ENCODE measurements at regions not wholly inside any gene's neighbourhood (a gene's known extent, or its start where the extent isn't known, plus 50 kb on each side); places are given as distances from the start of the nearest gene placed in this dataset.

DNA sequence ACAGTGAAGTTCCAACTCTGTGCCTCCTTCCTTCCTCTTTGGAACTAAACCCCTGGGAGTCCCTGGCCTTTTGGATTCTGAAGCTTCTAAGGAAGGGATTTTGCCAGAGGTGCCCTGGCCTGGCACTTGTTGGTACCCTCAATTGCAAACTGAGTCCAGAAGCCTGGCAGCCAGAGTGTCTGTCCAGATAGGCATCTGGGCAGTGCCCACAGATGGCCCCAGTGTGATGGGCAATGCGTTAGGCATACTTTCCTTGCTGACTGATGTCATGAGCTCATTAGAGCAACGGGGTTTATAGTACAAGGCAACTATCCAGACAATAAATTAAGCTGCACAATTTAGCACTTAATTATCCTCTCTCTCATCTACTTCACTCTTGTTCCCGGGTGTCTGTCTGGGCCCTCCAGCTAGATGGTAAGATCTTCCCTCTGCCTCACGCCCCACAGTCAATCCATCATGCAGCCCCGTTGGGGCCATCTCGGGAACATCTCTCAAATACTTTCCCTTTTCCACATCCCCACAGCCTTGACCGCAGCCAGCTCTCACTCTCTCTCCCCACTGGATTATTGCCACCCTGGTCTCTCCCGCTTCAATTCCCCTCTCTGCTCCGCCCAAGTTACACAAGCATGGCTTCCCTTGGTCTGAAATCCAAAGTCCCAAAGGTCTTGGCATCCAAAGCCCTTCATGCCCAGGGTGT lies 157.5 kb upstream of the SMIM23 start:
- intact Hi-C loops (cut with DNase I): loop anchor here in 1 of 2 donors (10.0 kb wide), 1 partner anchor 217 kb away; no protein-coding TSS in a partner anchor
- ATAC-seq (no peak), DNase-seq (peak in 1 of 2 donors; percentile 21)
- no peaks in the 10 kb centered on the region for H3K9me3 ChIP-seq
- no peak overlapping the region for H3K4me3 ChIP-seq
- peaks cover 0 to 41% (median 4%) of the 10 kb centered on the region in 3 donors for H3K27me3 ChIP-seq (ENCODE audit: insufficient read depth in 3 of 3, low read length in 2 of 3)
- H3K27ac ChIP-seq: no peak overlapping the region
- H3K36me3 ChIP-seq (ENCODE audit: insufficient read depth in 1 of 2, low read depth in 1 of 2): no peaks in the 10 kb centered on the region
- H3K4me1 ChIP-seq: peaks cover 5% of the 10 kb centered on the region
- TF ChIP-seq, protein P1, sequence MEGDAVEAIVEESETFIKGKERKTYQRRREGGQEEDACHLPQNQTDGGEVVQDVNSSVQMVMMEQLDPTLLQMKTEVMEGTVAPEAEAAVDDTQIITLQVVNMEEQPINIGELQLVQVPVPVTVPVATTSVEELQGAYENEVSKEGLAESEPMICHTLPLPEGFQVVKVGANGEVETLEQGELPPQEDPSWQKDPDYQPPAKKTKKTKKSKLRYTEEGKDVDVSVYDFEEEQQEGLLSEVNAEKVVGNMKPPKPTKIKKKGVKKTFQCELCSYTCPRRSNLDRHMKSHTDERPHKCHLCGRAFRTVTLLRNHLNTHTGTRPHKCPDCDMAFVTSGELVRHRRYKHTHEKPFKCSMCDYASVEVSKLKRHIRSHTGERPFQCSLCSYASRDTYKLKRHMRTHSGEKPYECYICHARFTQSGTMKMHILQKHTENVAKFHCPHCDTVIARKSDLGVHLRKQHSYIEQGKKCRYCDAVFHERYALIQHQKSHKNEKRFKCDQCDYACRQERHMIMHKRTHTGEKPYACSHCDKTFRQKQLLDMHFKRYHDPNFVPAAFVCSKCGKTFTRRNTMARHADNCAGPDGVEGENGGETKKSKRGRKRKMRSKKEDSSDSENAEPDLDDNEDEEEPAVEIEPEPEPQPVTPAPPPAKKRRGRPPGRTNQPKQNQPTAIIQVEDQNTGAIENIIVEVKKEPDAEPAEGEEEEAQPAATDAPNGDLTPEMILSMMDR (IDR thresholded peaks at IDR 0.05): no peak
- 47 to 55% (median 47%) methylated on average over 9 of the region's 9 CpGs for WGBS, 3 donors

DNA sequence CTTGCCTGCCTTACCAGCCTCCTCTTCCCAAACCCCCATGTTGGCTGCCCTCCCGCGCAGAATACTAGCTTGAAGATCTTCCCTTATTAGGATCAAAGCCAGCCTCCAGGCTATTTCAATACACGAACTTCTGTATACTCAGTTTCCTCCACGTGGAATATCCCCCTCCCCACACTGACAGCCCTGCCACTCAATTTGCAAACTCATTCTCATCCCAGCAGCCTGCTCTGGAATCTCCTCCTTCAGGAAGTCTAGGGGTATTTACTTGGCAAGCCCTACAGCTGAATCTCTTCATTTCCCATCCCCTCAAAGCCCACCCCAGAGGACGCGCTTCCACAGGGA lies 157.0 kb upstream of the SMIM23 start:
- Histone ChIP-seq H3K4me3 (no peak overlapping the region), H3K36me3 (ENCODE audit: insufficient read depth in 1 of 2, low read depth in 1 of 2) (no peaks in the 10 kb centered on the region), H3K4me1 (peaks cover 5% of the 10 kb centered on the region), H3K9me3 (no peaks in the 10 kb centered on the region), H3K27me3 (ENCODE audit: insufficient read depth in 3 of 3, low read length in 2 of 3) (peaks cover 0 to 41% (median 4%) of the 10 kb centered on the region in 3 donors), H3K27ac (no peak overlapping the region)
- TF ChIP-seq, protein P1 (IDR thresholded peaks at IDR 0.05): no peak
- 49 to 72% (median 62%) methylated on average over 6 of the region's 6 CpGs for WGBS, 3 donors
- no peak for ATAC-seq
- no peak for DNase-seq
- intact Hi-C loops (cut with DNase I): loop anchor here in 1 of 2 donors (10.0 kb wide), 1 partner anchor 216 kb away; no protein-coding TSS in a partner anchor

DNA sequence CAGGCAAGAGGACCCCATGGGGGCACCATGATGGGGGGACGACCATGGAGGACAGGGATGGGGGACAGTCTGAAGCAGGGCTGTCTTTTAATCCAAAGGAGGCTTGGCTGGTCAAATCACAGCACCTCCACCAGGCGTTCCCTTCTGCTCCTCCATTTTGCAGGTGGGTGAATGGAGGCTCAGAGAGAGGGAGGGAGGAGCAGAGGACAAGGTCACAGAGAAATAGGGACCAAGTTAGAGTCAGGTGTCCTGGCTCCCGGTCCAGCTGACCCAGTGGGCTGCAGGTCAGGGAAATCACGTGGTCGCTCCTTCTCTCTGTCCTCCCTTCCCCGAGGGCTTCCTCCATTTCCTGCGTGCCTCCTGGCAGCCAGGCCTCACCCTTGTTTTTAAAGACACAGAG lies 156.4 kb upstream of the SMIM23 start:
- no peak for ATAC-seq
- TF ChIP-seq, protein P1 (IDR thresholded peaks at IDR 0.05): no peak
- Histone ChIP-seq H3K27ac (no peak overlapping the region), H3K9me3 (no peaks in the 10 kb centered on the region), H3K4me3 (no peak overlapping the region), H3K4me1 (peaks cover 5% of the 10 kb centered on the region), H3K27me3 (ENCODE audit: insufficient read depth in 3 of 3, low read length in 2 of 3) (peaks cover 0 to 47% (median 4%) of the 10 kb centered on the region in 3 donors), H3K36me3 (ENCODE audit: insufficient read depth in 1 of 2, low read depth in 1 of 2) (no peaks in the 10 kb centered on the region)
- 39 to 57% (median 43%) methylated on average over 7 of the region's 7 CpGs for WGBS, 3 donors
- intact Hi-C loops (cut with DNase I): loop anchor here in 1 of 2 donors (10.0 kb wide), 1 partner anchor 216 kb away; no protein-coding TSS in a partner anchor
- DNase-seq: no peak

DNA sequence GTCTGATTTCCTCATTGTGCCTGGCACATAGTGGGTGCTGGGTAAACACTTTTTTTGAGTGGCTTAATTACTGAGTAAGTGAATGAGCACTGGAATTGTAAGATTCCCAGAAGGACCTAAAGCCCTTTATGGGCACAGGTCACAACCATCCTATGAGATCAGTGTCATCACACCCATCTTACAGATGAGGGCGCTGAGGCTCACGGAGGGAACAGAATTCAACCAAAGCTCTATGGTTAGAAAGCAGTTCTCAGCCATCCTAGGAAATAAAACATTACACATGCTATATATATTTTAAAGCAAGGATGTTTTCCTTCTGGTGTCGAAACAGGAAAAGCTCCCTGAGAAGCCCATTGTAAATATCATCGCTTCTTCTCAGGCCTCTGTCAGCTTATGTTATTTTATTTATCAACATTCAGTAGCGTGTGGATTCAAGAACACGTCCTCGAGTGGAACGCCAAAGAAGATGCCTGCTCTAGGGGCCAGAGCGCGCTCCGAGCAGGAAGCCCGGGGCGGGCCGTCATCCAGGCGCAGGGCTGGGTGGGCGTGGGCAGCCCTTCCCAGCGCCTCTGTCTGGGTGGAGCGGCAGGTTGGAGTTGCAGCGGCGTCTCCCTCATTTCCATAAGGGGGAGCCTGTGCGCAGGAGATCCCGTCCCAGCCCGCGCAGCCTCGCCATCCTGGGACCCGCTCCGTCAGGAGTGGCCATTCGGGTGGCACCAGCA lies 155.8 kb upstream of the SMIM23 start:
- TF ChIP-seq, protein P1 (IDR thresholded peaks at IDR 0.05): peak; percentile 26
- Histone ChIP-seq H3K9me3 (no peaks in the 10 kb centered on the region), H3K4me1 (peaks cover 5% of the 10 kb centered on the region), H3K27ac (no peak overlapping the region), H3K4me3 (no peak overlapping the region), H3K36me3 (ENCODE audit: insufficient read depth in 1 of 2, low read depth in 1 of 2) (no peaks in the 10 kb centered on the region), H3K27me3 (ENCODE audit: insufficient read depth in 3 of 3, low read length in 2 of 3) (peaks cover 0 to 49% (median 4%) of the 10 kb centered on the region in 3 donors)
- intact Hi-C loops (cut with DNase I): loop anchor here in 1 of 2 donors (10.0 kb wide), 1 partner anchor 215 kb away; no protein-coding TSS in a partner anchor
- 11 to 13% (median 12%) methylated on average over 28 of the region's 28 CpGs for WGBS, 3 donors
- ATAC-seq (peak in 3 of 4 donors; percentile 48 to 65 (median 59)), DNase-seq (peak; percentile 50 to 57)
